Skin epidermis (tissue), 12 donors: ENCODE measurements at regions not wholly inside any gene's neighbourhood (a gene's known extent, or its start where the extent isn't known, plus 50 kb on each side); places are given as distances from the start of the nearest gene placed in this dataset.

Source experiments
- H3K27ac ChIP-seq, 21 experiments: fragments of 200-600 bp; sonication (generic) in 11 of 21; one replicate each; pipeline ENCODE4 v1.5.0; 2020; ENCODE audit warnings: mild to moderate bottlenecking in 3 of 21, inconsistent platforms in 2 of 21, moderate library complexity in 2 of 21
- H3K4me3 ChIP-seq, 7 experiments: fragments of 200-600 bp; sonication (generic) in 2 of 7; one replicate each; pipeline ENCODE4 v1.5.0; 2020; ENCODE audit warnings: inconsistent platforms in 2 of 7, mild to moderate bottlenecking in 2 of 7, moderate library complexity in 1 of 7

DNA sequence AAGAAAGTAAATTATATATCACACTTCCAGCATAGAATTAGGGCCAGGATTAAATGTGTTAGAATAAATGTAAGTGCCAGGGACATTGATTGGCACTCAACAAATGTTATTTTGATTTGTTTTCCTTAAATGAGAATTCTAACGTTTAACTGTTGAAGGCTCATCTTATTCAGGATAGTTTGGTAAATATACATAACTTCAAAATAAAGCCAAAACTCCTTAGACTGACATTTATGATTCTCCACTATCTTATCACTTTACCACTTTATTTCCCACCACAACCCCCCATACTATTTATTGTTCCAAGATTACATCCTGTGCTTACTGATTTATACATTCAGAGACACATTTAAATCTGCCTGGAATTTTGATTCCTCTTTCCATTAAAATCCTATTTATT, 769.5 kb upstream of the CDH2 start:
- no peak overlapping the region for H3K4me3 ChIP-seq

DNA sequence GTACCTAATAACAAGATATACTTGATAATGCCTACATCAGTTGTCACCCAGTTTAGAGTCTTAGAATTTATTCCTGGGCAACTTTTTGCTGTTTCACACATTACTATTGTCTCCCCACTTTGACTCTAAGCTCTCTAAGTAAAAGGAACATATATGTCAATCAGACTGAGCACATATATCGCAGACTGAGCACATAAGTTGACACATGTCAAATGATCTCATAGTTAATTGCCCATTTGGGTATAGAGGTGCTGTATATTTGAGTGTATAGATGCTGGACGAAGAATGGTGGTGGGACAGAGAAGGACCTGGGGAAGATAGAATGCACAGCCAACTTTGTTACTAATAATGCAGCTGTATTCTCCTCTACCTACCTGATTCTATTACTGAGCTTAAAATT, 746.0 kb upstream of the CDH2 start:
- H3K4me3 ChIP-seq, result no peak overlapping the region
- no peak overlapping the region for H3K27ac ChIP-seq

More for the DNA sequence above, 769.5 kb upstream of the CDH2 start:
- no peak overlapping the region for H3K27ac ChIP-seq

DNA sequence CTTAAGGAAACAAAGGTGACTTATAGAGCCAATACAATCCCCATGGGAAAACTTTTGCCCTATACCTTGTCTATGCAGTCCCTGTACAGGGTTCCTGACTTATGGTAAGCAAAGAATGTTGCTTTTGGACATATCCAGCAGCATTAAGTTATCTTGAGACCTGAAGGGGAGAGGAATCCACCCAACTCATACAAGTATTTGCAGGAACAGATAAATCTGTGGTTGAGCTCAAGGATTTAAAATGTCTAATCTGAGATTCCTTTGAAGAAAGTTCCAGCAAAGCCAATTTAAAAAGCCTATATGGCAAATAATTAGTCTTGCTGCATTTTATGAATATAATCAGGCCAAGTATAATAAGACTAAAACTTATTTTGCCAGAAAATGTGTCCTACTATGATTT, 739.5 kb upstream of the CDH2 start:
- Histone ChIP-seq H3K27ac (no peak overlapping the region), H3K4me3 (no peak overlapping the region)

DNA sequence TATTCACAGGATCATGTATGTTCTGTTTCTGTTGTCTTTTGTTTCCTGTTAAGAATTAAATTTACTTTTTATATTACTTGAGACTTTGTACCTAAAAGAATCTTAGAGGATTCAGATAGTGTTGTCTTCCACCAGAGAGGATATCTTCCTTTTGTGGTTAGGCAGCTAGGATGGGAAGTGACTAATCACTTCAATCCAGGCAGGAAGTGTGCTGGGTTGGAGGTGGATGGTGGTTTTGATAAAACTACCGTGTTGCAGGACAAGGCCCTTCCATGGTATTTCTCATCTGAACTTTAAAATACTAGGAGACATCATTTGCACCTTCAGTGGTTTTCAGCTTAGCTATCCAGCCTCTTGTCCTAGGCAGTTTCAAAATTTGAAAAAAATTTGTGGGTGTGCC, 728.6 kb upstream of the CDH2 start:
- Histone ChIP-seq H3K4me3 (no peak overlapping the region), H3K27ac (no peak overlapping the region)

DNA sequence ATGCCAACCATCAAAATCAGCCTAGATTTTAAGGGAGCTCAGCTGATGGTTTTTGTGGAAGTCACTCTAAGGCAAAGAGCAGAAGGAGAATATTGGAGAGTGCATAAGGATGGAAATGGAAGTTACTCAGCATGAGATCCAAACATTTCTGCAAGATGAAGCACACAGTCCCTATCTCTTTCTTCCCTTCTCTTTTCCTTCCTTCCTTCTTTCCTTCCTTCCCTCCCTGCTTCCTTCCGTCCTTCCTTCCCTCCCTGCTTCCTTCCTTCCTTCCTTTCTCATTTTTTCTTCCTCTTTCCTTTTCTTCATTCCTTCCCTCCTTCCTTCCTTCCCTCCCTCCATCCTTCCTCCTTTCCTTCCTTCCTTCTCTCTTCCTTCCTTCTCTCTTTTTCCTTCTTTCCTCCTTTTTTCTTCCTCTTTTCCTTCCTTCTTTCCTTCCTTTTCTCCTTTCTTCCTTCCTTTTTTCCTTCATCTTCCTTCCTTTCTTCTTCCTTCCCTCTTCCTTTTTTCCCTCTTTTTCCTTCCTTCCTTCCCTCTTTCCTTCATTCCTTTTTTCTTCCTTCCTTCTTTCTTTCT, 727.9 kb upstream of the CDH2 start:
- Histone ChIP-seq H3K4me3 (no peak overlapping the region), H3K27ac (no peak overlapping the region)

DNA sequence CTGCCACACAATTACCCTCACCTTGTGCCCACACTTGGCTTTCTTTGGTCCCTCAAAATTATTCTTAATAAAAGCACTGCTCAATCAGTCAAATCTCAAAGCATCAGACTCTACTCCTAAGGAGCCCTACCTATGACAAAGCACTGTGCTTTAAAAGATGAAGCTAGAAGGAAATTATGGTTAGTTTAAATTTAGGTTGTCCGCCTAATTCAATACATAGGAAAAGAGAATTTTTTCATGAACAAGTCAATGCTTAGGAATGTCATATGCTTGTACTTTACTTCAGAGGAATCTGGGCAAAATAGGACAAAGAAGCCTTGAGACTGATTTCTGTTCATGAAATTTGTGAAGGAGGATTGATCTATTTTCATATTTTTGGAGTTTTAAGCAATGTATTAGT, 726.4 kb upstream of the CDH2 start:
- H3K4me3 ChIP-seq, result no peak overlapping the region
- H3K27ac ChIP-seq, result no peak overlapping the region

DNA sequence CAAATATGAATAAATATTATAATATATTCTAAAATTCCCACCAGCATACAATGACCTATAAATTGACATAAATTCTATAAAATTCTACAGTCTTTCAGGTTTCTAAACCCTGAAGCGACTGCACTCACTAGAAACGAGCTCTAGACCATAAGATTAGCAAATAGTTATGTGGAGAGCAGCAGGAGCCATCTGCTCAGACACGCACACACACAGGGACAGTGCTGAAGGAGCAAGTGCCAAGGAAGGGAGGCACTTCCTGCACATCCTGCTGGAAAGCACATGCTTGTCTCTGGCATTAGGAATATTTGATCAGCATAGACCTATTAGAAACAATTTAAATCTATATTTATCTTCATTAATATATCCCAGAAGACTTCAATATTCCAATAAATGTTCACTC, 713.9 kb upstream of the CDH2 start:
- Histone ChIP-seq H3K4me3 (no peak overlapping the region), H3K27ac (no peak overlapping the region)

DNA sequence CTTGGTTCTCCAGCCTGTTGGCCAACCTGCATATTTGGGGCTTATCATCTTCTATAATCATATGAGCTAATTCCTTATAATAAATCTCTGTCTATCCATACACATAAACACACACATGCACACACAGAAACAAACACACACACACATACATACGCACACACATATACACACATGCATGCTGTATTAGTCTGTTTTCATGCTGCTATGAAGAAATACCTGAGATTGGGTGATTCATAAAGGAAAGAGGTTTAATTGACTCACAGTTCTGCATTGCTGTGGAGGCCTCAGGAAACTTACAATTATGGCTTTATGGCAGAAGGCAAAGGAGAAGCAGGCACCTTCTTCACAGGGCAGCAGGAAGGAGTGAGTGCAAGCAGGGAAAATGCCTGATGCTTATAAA, 707.4 kb upstream of the CDH2 start:
- Histone ChIP-seq H3K27ac (no peak overlapping the region), H3K4me3 (no peak overlapping the region)

DNA sequence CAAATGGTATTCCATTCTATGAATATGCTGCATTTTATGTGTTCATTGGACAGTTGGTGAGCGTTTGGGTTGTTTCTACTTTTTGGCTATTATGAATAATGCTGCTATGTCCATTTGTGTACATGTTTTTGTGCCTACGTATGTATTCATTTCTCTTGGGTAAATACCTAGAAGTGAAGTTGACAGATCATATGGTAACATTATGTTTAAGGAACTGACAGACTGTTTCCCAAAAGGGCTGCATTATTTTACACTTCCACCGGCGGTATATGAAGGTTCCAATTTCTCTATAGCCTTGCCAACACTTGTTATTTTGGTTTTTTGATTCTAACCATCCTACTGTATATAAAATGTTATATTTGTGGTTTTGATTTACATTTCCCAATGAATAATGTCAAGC, 703.9 kb upstream of the CDH2 start:
- no peak overlapping the region for H3K27ac ChIP-seq
- H3K4me3 ChIP-seq, result no peak overlapping the region

DNA sequence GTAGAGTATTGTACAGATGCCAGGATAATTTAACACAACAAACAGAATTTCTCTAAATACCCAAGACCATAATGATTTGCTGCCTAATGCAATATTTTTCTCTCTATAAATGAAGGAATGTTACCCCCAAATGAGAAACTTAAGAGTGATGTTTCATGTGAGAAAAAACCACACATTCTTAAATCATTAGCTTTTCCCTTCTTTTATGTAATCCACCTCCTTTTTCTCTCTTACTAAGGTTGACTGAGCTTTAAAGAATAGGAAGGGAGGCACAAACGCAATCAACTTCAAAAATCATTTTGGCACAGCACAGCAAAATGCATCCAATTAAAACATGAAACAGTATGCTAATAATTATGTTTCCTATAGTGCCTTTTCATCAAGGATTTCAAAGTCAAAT, 698.1 kb upstream of the CDH2 start:
- Histone ChIP-seq H3K27ac (no peak overlapping the region), H3K4me3 (no peak overlapping the region)

DNA sequence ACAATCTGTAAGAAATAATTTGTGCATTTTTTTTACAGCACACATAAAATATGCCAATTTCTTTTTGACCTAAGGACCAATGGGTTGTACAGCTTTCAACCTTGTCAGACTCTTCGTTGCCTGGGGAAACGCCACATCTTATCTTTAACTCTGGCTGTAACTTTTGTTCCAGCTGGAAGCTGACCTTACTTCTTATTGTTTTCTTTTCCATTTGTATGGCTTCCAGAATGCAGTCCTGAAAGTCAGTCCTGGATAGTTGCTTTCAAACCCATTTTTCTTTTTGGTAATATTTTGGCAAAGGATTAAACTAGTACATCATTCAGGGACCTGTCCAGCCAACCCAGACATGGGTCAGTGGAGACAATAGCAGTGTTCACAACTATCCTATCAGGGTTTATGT, 686.5 kb upstream of the CDH2 start:
- no peak overlapping the region for H3K4me3 ChIP-seq

DNA sequence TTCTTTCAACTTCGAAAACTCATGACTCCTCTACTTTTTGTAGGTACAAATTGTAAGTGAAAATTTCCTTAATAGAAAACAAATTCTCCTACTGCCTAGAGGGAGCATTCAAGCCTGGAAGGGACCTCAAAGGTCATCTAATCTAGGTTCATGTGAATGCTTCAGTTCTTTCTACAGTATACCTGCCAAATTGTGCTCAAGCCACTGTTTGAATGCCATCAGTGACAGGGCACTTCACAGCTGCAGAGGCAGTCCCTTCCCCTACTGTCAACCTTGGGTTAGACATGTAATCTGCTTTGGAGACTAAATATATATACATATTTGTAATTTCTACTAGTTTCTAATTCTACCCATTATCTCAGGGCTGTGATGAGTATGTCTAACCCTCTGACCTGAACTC, 681.3 kb upstream of the CDH2 start:
- H3K27ac ChIP-seq, result no peak overlapping the region
- no peak overlapping the region for H3K4me3 ChIP-seq

More for the DNA sequence above, 686.5 kb upstream of the CDH2 start:
- no peak overlapping the region for H3K27ac ChIP-seq

DNA sequence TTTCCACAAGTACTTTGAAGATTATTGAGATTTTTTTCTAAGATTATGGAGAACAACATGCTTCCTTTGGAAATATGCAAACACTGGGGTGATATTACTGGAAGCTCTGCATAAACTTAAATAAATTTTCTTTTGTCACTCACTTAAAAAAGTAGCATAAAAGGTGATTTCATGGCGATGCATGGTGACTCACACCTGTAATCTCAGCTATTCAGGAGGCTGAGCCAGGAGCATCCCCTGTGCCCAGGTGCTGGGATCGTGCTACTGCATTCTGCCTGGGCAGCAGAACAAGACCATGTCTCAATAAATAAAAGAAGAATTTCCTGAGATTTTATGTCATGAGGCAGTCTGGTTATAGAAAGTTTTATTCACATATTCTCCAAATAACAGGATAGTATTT, 679.1 kb upstream of the CDH2 start:
- Histone ChIP-seq H3K4me3 (no peak overlapping the region), H3K27ac (no peak overlapping the region)

DNA sequence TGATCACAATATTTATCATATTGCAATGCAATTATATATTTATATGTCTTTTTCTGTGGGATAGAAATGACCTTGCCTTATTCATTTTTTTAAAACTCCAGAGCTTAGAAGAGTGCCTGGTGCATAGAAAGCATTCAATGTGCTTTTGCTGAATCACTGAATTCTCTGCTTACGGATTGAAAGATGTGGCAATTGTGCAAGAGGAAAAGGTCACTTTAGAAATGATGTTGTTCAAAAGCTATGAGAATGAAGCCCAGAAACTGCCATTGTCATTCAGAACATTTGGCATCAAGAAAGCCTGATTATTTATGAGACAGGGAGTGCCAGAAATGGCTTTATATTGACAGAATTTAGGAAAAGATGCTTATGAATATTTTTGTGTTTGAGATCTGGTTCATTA, 678.6 kb upstream of the CDH2 start:
- Histone ChIP-seq H3K4me3 (no peak overlapping the region), H3K27ac (no peak overlapping the region)

DNA sequence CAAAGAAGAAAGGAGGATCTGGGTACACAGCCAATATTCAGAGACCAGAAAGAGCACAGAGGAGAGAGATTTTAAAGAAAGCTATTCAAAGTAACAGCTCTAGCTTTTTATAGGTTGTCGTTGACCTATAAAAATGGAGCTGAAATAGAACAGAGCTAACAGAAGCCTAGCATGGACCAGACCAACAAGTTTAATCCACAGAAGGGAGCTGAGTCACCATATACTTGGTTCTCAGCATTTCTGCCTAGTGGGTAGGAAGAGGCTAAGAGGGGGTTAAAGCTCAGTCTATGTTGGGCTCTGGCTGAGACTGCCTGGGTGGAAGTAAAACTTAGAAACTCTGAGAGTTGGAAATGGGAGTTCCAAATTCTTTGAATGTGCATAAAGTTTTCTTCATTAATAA, 678.0 kb upstream of the CDH2 start:
- H3K27ac ChIP-seq, result no peak overlapping the region
- no peak overlapping the region for H3K4me3 ChIP-seq

DNA sequence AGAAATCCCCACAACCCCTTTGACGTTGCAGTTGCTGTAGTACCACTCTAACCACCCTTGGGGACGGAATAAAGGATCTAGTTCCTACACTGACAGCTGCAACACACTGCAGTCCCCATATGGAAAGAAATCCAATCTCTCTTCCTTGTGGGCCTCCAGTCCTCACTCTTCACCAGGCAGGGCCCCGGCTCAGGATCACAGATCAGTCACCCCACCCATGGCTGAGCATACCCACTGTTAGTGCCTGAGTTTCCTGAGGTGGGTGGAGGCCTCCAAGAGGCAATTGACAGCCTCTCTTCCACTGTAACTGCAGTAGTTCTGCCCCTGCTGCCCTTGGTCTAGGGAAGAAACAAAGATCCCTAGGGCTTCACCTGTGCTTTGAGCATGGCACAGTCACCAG, 670.0 kb upstream of the CDH2 start:
- Histone ChIP-seq H3K27ac (no peak overlapping the region), H3K4me3 (no peak overlapping the region)

DNA sequence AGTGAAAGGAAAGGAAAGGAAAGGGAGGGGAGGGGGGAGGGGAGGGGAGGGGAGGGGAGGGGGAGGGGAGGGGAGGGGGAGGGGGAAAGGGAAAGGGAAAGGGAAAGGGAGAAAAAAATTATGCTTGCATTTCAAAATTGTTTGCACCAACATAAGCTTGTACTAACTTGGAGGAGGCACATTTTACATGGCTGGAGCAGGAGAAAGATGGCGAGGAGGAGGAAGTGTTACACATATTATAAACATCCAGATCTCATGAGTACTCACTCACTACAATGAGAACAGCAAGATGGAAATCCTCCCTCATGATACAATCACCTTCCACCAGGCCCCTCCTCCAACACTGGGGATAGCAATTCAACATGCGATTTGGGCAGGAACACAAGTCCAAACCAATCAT, 660.2 kb upstream of the CDH2 start:
- Histone ChIP-seq H3K4me3 (no peak overlapping the region), H3K27ac (no peak overlapping the region)

DNA sequence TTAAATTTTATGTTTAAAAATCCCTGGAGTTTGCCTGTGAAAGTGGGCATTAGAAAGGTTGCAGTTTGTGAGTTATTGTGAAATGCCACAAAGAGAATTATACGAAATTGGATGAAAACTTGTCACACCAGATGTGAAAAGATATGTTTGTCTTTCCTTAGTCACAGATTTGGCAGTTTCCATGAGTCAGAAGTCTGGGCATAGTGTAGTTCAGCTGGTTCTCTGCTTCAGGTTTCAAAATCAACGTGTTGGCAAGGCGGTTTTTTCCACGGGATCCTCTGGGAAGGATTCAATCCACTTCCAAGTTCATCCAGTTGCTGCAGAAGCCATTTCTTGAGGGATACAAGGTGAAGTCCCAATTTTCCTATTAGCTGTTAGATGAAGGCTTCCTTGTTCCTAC, 658.0 kb upstream of the CDH2 start:
- no peak overlapping the region for H3K27ac ChIP-seq
- H3K4me3 ChIP-seq, result no peak overlapping the region

DNA sequence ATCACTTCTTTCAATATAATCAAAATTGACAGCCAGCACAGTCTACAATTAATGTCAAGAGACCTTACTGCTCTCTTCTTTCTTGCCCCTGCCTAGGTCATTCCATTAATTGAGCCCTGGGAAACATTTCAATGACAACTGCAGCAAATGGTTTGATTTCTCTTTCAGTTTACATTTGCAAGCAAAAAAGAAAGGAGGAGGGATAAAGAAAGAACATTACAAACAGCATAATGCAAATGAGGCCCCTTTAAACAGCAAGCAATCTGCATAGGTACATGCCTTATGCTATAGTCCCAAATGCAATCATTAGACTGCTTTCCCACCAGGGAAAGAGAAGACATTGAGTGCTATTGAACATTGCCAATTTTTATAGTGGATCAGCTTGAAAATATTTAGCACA, 655.0 kb upstream of the CDH2 start:
- Histone ChIP-seq H3K27ac (no peak overlapping the region), H3K4me3 (no peak overlapping the region)

DNA sequence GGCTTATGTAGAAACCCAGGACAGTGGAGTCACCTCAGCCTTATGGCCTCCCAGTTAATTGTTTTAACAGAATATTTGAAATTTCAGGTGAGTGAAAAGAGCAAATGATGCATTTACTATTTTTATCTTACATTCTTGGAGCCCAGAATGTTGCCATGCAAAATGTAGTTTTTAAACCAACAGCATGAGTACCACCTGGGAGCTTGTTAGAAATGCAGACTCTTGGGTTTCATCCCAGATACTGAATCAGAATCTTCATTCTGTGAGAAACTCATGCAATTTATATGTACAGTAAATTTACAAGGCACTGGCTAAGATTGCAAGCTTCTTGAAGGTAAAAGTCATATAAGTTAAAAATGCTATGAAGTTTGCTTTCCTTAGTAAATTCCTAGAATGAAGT, 654.5 kb upstream of the CDH2 start:
- H3K27ac ChIP-seq, result no peak overlapping the region
- H3K4me3 ChIP-seq, result no peak overlapping the region

DNA sequence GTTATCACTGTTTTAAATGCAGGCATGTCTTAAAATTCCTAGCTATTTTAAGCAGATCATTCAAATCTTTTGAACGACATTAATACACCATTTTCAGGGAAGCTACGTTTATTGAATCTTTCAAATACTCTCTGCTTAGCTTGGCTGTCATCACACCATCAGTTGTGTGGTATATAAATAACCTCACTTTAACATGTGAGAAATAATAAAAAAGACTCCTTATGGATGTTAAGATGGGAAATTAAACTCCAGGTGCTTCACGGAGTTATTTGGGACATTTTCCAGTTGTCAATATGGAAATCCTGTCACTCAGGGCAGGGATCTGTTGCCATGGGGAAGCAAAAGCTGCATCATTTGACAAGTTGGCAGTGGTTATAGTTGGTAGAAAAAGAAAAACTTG, 649.2 kb upstream of the CDH2 start:
- H3K27ac ChIP-seq, result no peak overlapping the region
- no peak overlapping the region for H3K4me3 ChIP-seq

DNA sequence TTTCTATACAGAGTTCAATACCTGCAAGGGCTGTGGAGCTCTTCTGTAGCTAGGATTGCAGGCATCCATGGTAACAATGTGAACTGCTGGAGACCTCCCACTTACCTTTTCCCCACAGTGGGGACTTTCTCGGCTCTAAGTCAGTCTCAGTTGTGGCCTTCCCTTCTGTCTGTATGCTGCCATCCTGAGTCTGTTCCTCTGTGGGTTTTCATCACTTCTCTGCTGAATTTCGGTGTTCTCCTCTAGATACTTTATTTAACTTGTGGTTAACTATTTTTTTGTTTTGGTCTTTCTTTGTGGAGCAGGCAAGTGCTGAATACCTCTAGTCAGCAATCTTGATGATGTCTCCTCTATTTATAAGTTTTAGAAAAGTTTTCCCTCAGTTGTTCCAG, 647.2 kb upstream of the CDH2 start:
- H3K4me3 ChIP-seq, result no peak overlapping the region
- H3K27ac ChIP-seq, result no peak overlapping the region
